ENCODE measurements at regions not wholly inside any gene's neighbourhood (a gene's known extent, or its start where the extent isn't known, plus 50 kb on each side); places are given as distances from the start of the nearest gene placed in this dataset.
A peak's percentile ranks its signal among the peaks of the same experiment; 100 is the strongest.

DNA sequence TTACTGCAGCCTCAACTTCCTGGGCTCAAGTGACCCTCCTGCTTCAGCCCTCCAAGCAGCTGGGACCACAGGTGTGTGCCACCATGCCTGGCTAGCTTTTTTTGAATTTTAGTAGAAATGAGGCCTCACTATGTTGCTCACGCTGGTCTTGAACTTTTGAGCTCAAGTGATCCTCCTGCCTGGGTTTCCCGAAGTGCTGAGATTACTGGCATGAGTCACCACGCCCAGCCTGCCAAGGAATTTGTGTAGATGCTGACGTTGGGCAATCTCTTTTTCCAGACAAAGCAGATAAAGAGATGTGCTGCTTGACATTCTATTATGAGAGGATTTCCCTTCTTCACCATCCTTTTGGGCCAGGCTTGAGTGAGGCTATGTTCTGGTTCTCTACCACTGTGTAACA, 254.5 kb upstream of the RPS6KA3 start:
- Mint-ChIP-seq H3K9me3 (no peaks in the 10 kb centered on the region), H3K27me3 (peaks cover 0 to 3% (median 0%) of the 10 kb centered on the region in 5 donors), H3K36me3 (no peaks in the 10 kb centered on the region), H3K4me3 (no peak overlapping the region), H3K27ac (peak overlapping the region in 1 of 10 donors; percentile 13), H3K4me1 (peaks cover 2 to 13% (median 11%) of the 10 kb centered on the region in 4 donors)
- POLR2A ChIA-PET, result no interaction called here
- DNase-seq, result no peak
- ATAC-seq, result no peak

DNA sequence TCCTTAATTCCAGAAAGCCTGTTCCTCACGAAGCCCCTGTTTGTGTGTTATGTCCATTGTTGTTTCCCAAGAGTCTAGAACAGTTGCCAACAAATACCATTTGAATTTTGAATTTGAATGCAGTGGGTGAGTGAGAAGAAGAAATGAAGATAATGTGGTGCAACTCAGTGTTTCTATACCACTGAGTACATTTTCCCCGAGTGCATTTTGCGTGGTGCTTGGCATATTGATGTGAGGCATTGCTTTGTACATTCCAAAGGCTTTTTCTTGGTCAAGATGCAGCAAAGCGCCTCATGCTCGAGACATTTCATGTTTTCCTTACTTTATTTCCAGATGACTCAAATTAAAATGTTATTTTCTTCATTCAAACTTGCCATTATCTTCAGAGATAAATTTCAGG, 253.1 kb upstream of the RPS6KA3 start:
- Mint-ChIP-seq H3K27me3 (peaks cover 0 to 3% (median 0%) of the 10 kb centered on the region in 5 donors), H3K36me3 (no peaks in the 10 kb centered on the region), H3K27ac (no peak overlapping the region), H3K4me1 (peaks cover 2 to 17% (median 12%) of the 10 kb centered on the region in 4 donors), H3K4me3 (no peak overlapping the region), H3K9me3 (no peaks in the 10 kb centered on the region)
- ATAC-seq (no peak), DNase-seq (no peak)
- POLR2A ChIA-PET, result no interaction called here

- Mint-ChIP-seq H3K27ac (peak overlapping the region in 1 of 10 donors; percentile 25), H3K27me3 (peaks cover 0 to 3% (median 0%) of the 10 kb centered on the region in 5 donors), H3K9me3 (no peaks in the 10 kb centered on the region), H3K4me1 (peaks cover 2 to 15% (median 9%) of the 10 kb centered on the region in 4 donors), H3K36me3 (no peaks in the 10 kb centered on the region), H3K4me3 (peak overlapping the region in 1 of 10 donors; percentile 31)
- no peak for ATAC-seq
- DNase-seq, result no peak
- POLR2A ChIA-PET, result no interaction called here
Observed at GRCh38 chrX:20519146-20519545, 252.4 kb upstream of the RPS6KA3 start.

- Mint-ChIP-seq H3K27me3 (peaks cover 0 to 3% (median 0%) of the 10 kb centered on the region in 5 donors), H3K4me3 (no peak overlapping the region), H3K4me1 (peaks cover 0 to 7% (median 0%) of the 10 kb centered on the region in 4 donors), H3K36me3 (no peaks in the 10 kb centered on the region), H3K9me3 (no peaks in the 10 kb centered on the region), H3K27ac (no peak overlapping the region)
- DNase-seq (no peak), ATAC-seq (no peak)
- POLR2A ChIA-PET, result no interaction called here
Observed at GRCh38 chrX:20517565-20517964, 250.9 kb upstream of the RPS6KA3 start.

- DNase-seq (no peak), ATAC-seq (no peak)
- Mint-ChIP-seq H3K4me1 (peaks cover 0 to 7% (median 0%) of the 10 kb centered on the region in 4 donors), H3K4me3 (no peak overlapping the region), H3K9me3 (no peaks in the 10 kb centered on the region), H3K27ac (no peak overlapping the region), H3K27me3 (peaks cover 0 to 3% (median 0%) of the 10 kb centered on the region in 5 donors), H3K36me3 (no peaks in the 10 kb centered on the region)
- POLR2A ChIA-PET, result interaction anchor here (1.0 kb wide), 1 partner anchor 29 kb away, joined by 3 read pairs; no protein-coding TSS in a partner anchor
Observed at GRCh38 chrX:20515841-20516461, 249.2 kb upstream of the RPS6KA3 start.

DNA sequence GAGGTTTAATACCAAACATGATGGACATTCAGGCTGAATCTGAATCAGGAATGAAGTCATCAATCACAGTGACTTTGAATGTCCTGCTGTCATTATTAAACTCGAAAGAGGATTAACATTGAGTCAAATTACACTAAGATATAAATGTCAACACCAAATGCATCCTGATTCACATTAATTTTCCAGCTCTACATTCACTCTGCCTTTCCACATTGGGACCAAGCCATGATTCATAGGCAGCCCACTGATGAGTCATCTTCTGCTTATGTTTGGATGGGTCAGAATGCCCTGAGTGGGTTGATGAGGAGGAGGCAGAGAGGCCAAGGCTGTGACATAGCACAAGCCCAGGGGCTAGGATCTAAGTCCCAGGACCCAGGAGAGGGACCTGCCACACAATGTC, 247.6 kb upstream of the RPS6KA3 start:
- no peak for DNase-seq
- H3K4me3 Mint-ChIP-seq, result no peak overlapping the region
- POLR2A ChIA-PET, result no interaction called here

GRCh38 chrX:20513185-20513584, 246.5 kb upstream of the RPS6KA3 start:
- DNase-seq (no peak), ATAC-seq (no peak)
- Mint-ChIP-seq H3K4me1 (peaks cover 0 to 7% (median 0%) of the 10 kb centered on the region in 4 donors), H3K4me3 (no peak overlapping the region), H3K36me3 (no peaks in the 10 kb centered on the region), H3K9me3 (no peaks in the 10 kb centered on the region), H3K27ac (no peak overlapping the region), H3K27me3 (no peaks in the 10 kb centered on the region)
- POLR2A ChIA-PET, result interaction anchor here (0.6 kb wide), 1 partner anchor 1412 kb away, joined by 3 read pairs; no protein-coding TSS in a partner anchor

More for the DNA sequence above, 247.6 kb upstream of the RPS6KA3 start:
- Mint-ChIP-seq H3K9me3 (no peaks in the 10 kb centered on the region), H3K4me1 (peaks cover 0 to 7% (median 0%) of the 10 kb centered on the region in 4 donors), H3K36me3 (no peaks in the 10 kb centered on the region), H3K27ac (no peak overlapping the region), H3K27me3 (peaks cover 0 to 1% (median 0%) of the 10 kb centered on the region in 5 donors)
- ATAC-seq, result no peak

DNA sequence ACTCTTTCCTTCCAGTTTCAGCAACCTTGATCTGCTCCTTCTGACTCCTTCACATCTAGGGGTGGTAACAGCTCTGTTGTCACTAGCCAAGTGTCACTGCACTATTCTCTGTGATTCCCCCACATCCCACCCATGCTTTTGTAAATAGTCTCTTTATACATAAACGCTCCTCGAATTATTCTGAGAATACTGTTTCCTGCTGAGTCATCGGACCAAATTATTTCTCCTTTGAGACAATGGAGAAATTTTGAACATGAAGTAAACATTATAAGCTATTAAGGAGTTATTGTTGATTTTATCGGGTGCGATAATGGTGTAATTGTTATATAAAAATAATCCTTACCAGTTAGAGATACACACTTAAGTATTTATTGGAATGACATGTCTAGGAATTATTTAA, 245.1 kb upstream of the RPS6KA3 start:
- Mint-ChIP-seq H3K4me3 (no peak overlapping the region), H3K9me3 (no peaks in the 10 kb centered on the region), H3K27ac (no peak overlapping the region), H3K4me1 (peaks cover 0 to 7% (median 0%) of the 10 kb centered on the region in 4 donors), H3K36me3 (no peaks in the 10 kb centered on the region), H3K27me3 (no peaks in the 10 kb centered on the region)
- DNase-seq (no peak), ATAC-seq (no peak)
- POLR2A ChIA-PET, result no interaction called here

DNA sequence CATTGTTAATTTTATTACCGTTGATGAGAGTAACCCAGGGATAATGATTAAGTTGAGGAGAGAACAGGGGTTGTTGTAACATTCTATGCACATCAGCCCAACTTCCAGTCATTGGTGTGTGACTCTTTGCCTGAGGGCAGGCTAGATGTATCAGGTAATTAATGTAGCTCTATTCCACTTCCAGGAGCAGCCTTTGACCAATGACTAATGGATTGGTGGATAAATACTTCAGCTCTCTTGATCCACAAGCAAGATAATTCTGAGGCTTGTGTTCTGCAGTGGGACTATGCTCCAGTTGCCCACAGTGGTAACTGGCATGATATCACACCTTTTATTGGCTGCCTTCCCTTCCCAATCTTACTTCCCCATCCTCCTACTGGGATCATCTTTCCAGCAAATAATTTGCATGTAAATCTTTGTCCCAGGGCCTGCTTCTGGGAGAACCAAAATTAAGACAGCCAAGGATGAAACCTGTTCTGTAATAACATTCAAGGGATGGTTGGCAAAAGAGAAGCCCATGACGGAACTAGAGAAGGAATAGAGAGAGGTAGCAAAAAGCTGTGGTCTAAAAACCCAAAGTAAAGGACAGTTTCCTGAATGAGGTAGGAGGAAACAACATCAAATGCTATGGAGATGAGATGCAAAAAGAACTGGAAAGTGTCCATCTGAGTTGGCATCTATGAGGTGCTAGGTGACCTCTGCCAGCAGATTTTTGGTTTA, 241.4 kb upstream of the RPS6KA3 start:
- no peaks in the 10 kb centered on the region for H3K36me3 Mint-ChIP-seq
- DNase-seq (no peak), ATAC-seq (no peak)
- POLR2A ChIA-PET, result no interaction called here
- no peaks in the 10 kb centered on the region for H3K9me3 Mint-ChIP-seq
- peaks cover 0 to 2% (median 0%) of the 10 kb centered on the region in 5 donors for H3K27me3 Mint-ChIP-seq
- no peak overlapping the region for H3K4me3 Mint-ChIP-seq
- no peaks in the 10 kb centered on the region for H3K4me1 Mint-ChIP-seq
- no peak overlapping the region for H3K27ac Mint-ChIP-seq

GRCh38 chrX:20506739-20507138, 240.0 kb upstream of the RPS6KA3 start:
- H3K27me3 Mint-ChIP-seq, result peaks cover 0 to 2% (median 0%) of the 10 kb centered on the region in 5 donors
- H3K27ac Mint-ChIP-seq, result no peak overlapping the region
- H3K36me3 Mint-ChIP-seq, result no peaks in the 10 kb centered on the region
- H3K4me3 Mint-ChIP-seq, result no peak overlapping the region
- H3K9me3 Mint-ChIP-seq, result no peaks in the 10 kb centered on the region
- ATAC-seq (no peak), DNase-seq (no peak)
- H3K4me1 Mint-ChIP-seq, result no peaks in the 10 kb centered on the region
- POLR2A ChIA-PET, result no interaction called here

DNA sequence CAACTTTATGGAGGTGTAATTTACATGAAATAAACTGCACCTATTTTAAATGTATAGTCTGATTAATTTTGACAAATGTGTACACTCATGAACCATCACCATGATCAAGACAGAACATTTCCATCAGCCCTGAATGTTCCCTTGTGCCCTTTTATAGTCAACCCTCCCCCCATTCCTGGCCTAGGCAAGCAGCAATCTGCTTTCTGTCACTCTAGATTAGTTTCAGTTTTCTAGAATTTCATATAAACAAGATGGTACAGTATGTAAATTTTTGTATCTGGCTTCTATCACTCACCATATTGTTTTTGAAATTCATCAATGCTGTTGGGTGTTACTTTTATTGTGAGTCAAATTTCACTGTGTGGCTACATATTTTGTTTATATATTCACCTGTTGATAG, 234.2 kb upstream of the RPS6KA3 start:
- peaks cover 7 to 17% (median 10%) of the 10 kb centered on the region in 4 donors for H3K4me1 Mint-ChIP-seq
- no peaks in the 10 kb centered on the region for H3K36me3 Mint-ChIP-seq
- H3K4me3 Mint-ChIP-seq, result no peak overlapping the region
- POLR2A ChIA-PET, result no interaction called here
- no peak overlapping the region for H3K27ac Mint-ChIP-seq
- no peak for ATAC-seq
- H3K9me3 Mint-ChIP-seq, result no peaks in the 10 kb centered on the region
- no peak for DNase-seq
- H3K27me3 Mint-ChIP-seq, result peaks cover 0 to 3% (median 0%) of the 10 kb centered on the region in 5 donors

DNA sequence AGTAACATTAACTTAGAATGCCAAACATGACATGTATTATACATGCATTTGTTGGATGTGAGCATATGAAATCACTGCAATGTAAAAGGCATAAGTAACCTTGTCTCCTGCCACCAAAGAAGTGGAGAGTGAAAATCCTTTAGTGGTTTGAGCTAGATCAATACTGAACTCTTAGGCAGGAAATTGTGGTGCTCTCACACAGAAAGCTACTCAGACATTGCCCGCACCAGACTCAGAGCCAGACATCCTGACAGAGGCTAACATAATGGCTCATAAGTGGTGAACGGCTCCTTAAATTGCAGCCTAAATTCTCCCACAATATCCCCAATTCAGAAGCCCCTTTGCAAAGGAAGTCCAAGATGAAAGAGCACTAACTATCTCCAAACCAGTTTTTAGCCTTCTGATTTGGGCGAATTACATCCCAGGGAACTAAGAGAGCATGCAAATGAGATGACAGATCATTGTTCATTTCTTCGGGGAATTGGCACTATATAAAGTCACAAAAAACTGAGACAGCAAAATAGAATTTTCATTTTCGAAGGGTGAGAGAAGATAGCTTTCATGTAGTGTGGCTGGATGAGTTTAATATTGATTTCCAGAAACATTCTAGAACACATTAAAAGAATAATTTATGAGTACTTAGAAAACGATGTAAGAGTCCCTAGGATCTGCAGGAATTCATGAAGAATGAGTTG, 233.6 kb upstream of the RPS6KA3 start:
- Mint-ChIP-seq H3K4me3 (peak overlapping the region in 6 of 10 donors; percentile 8 to 40 (median 28)), H3K36me3 (no peaks in the 10 kb centered on the region), H3K9me3 (no peaks in the 10 kb centered on the region), H3K27me3 (peaks cover 0 to 3% (median 0%) of the 10 kb centered on the region in 5 donors), H3K27ac (peak overlapping the region in 3 of 10 donors; percentile 8 to 55 (median 54)), H3K4me1 (peaks cover 7 to 17% (median 10%) of the 10 kb centered on the region in 4 donors)
- POLR2A ChIA-PET, result no interaction called here
- peak in 3 of 10 donors; percentile 13 to 22 (median 16) for DNase-seq
- ATAC-seq, result peak; percentile 42 to 69

GRCh38 chrX:20499763-20500162, 233.1 kb upstream of the RPS6KA3 start:
- peak overlapping the region in 3 of 10 donors; percentile 9 to 55 (median 37) for H3K27ac Mint-ChIP-seq
- peaks cover 7 to 17% (median 10%) of the 10 kb centered on the region in 4 donors for H3K4me1 Mint-ChIP-seq
- H3K4me3 Mint-ChIP-seq, result peak overlapping the region in 2 of 10 donors; percentile 22 to 37
- no peaks in the 10 kb centered on the region for H3K36me3 Mint-ChIP-seq
- no peak for DNase-seq
- no peak for ATAC-seq
- H3K27me3 Mint-ChIP-seq, result peaks cover 0 to 3% (median 0%) of the 10 kb centered on the region in 5 donors
- POLR2A ChIA-PET, result no interaction called here
- no peaks in the 10 kb centered on the region for H3K9me3 Mint-ChIP-seq
